ENCODE measurements at regions not wholly inside any gene's neighbourhood (a gene's known extent, or its start where the extent isn't known, plus 50 kb on each side); places are given as distances from the start of the nearest gene placed in this dataset.

DNA sequence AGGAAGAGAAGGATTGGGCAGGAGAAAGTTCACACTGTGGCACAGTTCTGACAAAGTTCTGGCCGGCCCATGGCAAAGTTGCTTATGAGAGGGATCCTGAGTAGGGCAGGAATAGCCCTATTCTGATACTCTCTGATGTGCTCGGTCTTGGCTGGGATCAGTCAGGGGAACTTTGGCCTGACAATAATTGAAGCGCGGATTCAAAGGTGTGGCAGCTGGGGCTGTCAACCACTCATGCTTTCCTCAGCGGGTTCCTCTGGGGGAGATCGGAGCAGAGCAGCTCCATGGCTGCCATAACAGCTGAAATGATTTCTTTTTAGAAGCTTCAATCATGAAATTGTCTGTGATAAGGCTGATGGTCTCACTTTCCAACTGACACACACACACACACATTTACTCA, 714.1 kb downstream of the DHX35 start:
- DNase-seq, result no peak

- no peak for DNase-seq
Observed at GRCh38 chr20:39674842-39675241, 712.7 kb downstream of the DHX35 start.

DNA sequence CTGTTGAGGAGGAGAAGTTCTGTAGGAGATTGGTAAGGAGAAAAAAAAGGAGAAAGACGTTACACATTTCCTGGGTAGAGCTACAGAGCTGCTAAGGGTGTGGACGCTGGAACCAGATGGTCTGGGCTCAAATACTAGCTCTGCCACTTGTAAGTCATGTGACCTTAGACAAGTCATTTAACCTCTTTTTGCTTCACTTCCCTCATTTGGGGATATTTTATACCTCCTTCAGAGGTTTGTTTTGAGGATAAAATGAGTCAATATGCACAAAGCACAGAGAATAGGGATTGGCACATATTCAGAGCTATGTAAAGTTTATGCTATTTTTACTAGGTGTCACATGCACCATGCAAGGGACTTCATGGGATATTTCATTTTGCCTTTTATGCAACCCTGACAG, 708.8 kb downstream of the DHX35 start:
- DNase-seq, result no peak

- no peak for DNase-seq
Observed at GRCh38 chr20:39669659-39670058, 707.5 kb downstream of the DHX35 start.

DNA sequence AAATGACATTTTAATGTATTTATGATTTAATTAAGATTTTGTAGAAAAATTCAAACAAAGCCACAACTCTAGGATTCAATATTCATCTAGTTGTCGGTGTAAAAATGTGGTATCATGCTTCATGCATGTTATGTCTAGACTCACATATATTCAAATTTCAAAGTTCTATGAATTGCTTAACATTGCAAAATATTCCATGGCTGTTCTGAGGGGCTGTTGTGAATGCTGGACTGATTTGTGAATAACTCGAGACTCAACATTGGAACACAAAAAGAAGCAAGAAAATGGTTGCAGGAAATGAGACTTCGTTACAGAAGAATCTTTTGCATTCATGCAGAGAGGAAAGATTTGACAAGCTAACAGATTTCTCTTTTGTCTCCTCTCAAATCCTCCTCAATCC, 705.9 kb downstream of the DHX35 start:
- no peak for DNase-seq

GRCh38 chr20:39661833-39662232, 699.7 kb downstream of the DHX35 start:
- no peak for DNase-seq

GRCh38 chr20:39660965-39661364, 698.8 kb downstream of the DHX35 start:
- DNase-seq, result no peak

DNA sequence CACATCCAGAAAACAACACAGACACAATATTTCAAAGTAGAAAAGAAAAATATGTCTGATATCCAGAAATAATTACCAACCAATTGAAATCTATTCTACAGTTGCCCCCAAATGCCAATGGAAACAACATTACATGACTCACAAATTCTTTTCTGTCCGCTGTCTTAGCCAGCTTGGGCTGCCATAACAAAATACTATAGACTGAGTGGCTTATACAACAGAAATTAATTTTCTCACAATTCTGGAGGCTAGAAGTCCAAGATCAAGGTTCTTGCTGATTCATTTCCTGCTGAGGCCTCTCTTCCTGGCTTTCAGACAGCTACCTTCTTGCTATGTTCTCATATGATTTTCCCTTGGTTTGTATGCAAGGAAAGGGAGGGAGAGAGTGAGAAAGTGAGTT, 698.1 kb downstream of the DHX35 start:
- DNase-seq, result no peak

DNA sequence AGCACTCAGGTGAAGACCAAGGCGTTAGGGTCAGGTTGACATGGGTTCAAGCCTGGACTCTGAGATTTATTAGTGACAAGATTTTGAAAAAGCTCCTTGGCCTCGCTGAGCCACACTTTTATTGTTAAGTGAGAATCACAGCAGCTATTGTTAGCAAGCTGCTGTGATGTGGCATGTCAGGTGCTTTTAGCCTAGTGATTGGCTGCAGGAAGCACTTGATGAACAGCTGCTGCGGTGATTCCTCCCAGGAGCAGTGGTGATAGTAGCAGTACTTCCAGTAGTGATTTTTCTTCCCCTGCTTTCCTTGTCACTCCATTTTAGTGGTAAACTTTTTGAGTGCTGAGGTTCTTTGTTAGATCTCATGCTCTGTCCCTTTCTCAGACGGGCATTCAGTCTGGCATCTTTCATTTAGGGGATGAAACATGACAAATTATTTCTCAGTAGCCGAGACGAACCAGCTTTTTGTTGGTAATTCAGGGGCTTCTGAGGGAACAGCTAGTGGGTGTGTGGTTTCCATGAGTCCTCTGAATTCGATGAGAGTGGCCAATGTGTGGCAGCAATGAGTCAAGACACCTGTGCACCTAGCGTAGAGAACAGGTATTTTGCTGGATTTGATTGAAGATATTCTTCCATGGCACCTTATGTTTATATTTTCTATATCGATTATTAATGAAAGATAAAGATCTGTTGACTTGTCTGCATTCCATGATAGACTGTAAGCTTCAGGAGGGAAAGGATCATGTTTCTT, 696.7 kb downstream of the DHX35 start:
- no peak for DNase-seq

DNA sequence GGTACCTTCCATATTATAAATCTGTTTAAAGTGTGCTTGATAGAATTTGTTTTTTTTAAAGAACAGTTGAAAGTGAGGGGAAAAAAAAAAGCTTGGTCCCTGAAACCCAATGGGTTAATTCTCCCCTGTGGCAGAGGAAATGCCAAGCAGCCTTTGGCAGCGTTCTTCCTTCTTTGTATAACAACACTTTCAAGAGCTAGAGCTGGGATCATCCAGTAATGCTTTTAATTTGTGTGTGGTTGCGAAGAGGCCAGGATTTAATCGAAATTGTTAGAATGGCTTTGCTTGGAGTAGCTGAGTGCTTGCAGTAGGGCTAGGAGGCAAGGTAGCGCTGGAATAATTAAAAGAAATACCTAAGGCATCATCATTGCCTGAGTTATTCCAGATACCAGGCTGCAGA, 692.0 kb downstream of the DHX35 start:
- DNase-seq, result no peak

DNA sequence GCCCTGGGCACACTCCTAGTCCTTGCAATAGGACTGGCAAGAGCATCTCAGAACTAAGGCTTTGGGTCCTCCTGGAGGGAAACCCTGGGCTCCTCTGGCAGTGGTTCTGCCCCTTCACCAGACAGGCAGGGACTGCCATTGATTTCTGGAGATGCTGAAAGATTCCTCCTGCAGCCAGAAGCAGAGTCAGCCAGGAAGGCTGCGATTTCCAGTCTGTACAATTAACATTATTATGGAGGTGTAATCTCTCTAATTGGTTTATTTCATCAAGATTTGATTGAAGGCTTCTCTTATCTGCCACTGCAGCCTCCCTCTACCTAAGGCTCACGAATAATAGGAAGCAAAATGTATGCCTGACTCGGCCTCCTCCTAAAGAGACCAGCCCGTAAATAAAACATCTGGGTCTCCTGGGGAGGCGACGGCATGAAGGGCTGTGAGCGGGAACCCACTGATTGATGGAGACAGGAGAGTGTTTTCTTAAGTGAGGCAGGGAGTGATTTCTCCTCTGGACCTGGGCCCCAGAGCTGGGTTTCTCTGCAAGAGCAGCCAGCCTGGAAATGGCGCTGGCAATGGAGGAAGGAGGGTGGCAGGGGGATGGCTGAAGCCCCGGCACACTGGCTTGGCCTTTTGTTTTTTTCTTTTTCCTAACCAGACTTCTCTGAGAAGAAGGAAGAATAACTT, 689.6 kb downstream of the DHX35 start:
- DNase-seq, result no peak

GRCh38 chr20:39646874-39647413, 684.8 kb downstream of the DHX35 start:
- no peak for DNase-seq

DNA sequence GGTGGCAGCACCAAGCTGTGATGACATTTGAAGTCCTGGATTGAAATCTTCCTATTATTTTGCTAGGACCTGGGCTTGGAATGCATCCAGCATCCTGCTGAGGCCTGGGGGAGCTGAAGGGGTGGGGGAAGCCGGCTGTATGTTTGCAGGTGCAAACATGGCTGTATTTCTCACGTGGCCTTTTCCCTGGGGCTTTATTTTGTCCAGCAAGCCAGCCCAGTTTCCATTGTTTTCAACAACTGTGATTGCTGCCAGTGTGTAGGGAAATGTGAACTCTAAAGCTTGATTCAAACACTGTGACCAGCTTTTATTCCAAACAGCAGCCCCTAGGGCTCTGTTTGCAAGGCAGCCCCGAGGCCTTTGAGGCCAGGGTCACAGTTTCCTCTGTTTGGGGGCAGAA, 683.0 kb downstream of the DHX35 start:
- no peak for DNase-seq

DNA sequence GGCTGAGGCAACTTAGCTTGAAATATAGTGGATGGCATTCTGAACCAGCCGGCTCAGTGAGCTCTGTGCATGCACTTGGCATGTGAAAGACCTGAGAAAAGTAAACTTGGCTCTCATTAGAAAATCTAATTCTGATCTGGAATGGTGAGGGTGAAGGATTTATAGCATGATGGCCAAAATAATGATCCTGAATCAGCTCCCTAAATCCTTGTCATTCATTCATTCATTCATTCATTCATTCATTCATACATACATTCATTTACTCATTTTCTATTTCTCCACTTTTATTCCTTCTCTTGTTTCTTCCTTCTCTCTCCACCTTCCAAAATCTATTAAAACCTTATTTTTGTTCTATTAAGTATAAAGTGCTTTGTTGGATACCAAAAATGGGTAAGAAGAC, 681.1 kb downstream of the DHX35 start:
- no peak for DNase-seq

- DNase-seq, result no peak
Observed at GRCh38 chr20:39641423-39641822, 679.3 kb downstream of the DHX35 start.

- DNase-seq, result no peak
Observed at GRCh38 chr20:39640147-39640546, 678.0 kb downstream of the DHX35 start.

- DNase-seq, result no peak
Observed at GRCh38 chr20:39638731-39639130, 676.6 kb downstream of the DHX35 start.

- no peak for DNase-seq
Observed at GRCh38 chr20:39633689-39634088, 671.5 kb downstream of the DHX35 start.

GRCh38 chr20:39632757-39633156, 670.6 kb downstream of the DHX35 start:
- DNase-seq, result no peak

- DNase-seq, result no peak
Observed at GRCh38 chr20:39632176-39632575, 670.0 kb downstream of the DHX35 start.

- DNase-seq, result no peak
Observed at GRCh38 chr20:39631557-39631956, 669.4 kb downstream of the DHX35 start.

DNA sequence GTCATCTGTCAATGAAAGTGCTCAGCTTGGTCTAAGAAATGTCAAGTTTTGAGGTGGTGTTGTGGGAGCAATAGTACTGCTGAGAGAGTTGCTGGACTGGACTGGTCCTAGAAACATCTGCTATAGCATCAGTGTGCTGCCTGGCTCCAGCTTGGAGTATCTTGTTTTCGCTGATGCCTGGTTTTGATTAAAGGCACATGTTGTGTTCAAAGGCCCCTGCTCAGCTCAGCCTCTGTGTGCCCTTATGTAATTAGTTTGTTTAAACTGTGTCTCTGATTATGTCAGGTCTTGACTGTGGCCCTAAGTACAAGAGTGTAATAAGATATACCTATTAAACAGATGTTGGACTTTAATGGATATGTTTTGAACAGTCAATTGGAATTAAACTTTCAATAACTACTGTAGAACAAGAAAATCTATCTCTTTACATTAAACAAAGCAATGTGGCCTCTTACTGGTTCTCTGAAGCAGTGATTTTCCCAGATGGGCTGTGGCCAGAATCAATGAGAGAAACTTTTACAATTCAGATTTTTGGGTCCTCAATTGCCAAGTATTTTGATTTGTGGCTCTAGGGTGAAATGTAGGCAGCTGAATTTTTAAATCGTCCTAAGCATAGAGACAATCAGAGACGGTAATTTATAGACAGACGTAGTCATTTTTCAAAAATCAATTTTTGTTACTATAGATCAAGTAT, 668.2 kb downstream of the DHX35 start:
- DNase-seq, result no peak

DNA sequence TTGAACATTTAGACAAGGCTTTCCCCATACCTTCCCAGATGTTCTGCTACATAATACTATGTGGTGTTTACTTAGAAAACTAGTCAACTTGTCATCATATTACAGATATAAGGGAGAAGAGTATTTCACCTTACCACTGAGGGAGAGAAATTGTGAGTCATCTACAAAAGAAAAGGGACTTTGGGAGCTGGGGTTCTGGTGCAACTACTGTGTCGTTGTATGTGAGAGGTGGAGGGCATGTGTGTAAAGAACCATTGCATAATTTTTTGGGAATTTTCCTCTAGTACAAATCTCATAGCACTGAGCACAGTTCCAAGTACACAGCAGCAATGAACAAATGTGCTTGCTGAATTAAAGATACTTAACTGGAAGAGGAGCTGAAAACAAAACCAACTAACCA, 665.6 kb downstream of the DHX35 start:
- DNase-seq, result no peak

All from occipital lobe (tissue), 1 donor.